Caco-2 (cell line): ENCODE measurements at regions not wholly inside any gene's neighbourhood (a gene's known extent, or its start where the extent isn't known, plus 50 kb on each side); places are given as distances from the start of the nearest gene placed in this dataset.
A peak's percentile ranks its signal among the peaks of the same experiment; 100 is the strongest.

Source experiments
- BruUV-seq: library from RNA; stranded (reverse); fragments of 400-500 nt; replicated peaks from 2 replicates; lab custom pipeline; 2021; lab: Mats Ljungman, UMichigan
- CTCF ChIA-PET: fragments of 300-600 bp; sonication (Branson Sonifier 250); formaldehyde crosslinking; loops from one replicate; lab custom pipeline; 2022; ENCODE audit warnings: antibody characterized with exemption; lab: Charles Lee
- POLR2A ChIA-PET: fragments of 300-600 bp; sonication (Branson Sonifier 250); formaldehyde crosslinking; loops from one replicate; lab custom pipeline; 2022; ENCODE audit warnings: antibody characterized with exemption; lab: Charles Lee
- DNase-seq, 2 experiments: peaks; one replicate each; pipeline versions ENCODE4 v3.0.0 to v3.0.0-alpha.2; 2020 to 2022
- H3K27me3 ChIP-seq: replicated peaks from 2 replicates; pipeline ENCODE4 v1.6.0; 2011; ENCODE audit warnings: low read length; ENCODE audit not compliant: control insufficient read depth, insufficient read depth
- H3K36me3 ChIP-seq: 2 replicates; pipeline ENCODE4 v1.5.1; 2011; ENCODE audit warnings: low read length; ENCODE audit not compliant: control insufficient read depth, insufficient read depth
- H3K4me1 ChIP-seq: fragments of 250-450 bp; sonication (Bioruptor Pico); 2 replicates; pipeline ENCODE4 v1.5.1; 2020; ENCODE audit warnings: mild to moderate bottlenecking
- H3K4me3 ChIP-seq: 2 replicates; pipeline ENCODE4 v1.5.1; 2011; ENCODE audit warnings: low read depth, mild to moderate bottlenecking, control low read depth, low read length
- H3K9me3 ChIP-seq: fragments of 250-450 bp; sonication (Bioruptor Pico); 2 replicates; pipeline ENCODE4 v1.5.1; 2020; ENCODE audit warnings: mild to moderate bottlenecking, moderate library complexity
- H3K27ac Mint-ChIP-seq: one replicate; pipeline ENCODE4 v1.8.0; 2022; ENCODE audit warnings: mixed read lengths; ENCODE audit not compliant: unreplicated experiment
- H3K27me3 Mint-ChIP-seq: one replicate; pipeline ENCODE4 v1.8.0; 2022; ENCODE audit warnings: mixed read lengths; ENCODE audit not compliant: insufficient read depth, unreplicated experiment
- H3K36me3 Mint-ChIP-seq: one replicate; pipeline ENCODE4 v1.8.0; 2022; ENCODE audit warnings: mild to moderate bottlenecking, mixed read lengths; ENCODE audit not compliant: insufficient read depth, unreplicated experiment
- H3K4me1 Mint-ChIP-seq: one replicate; pipeline ENCODE4 v1.8.0; 2022; ENCODE audit warnings: low read depth, mixed read lengths; ENCODE audit not compliant: unreplicated experiment
- H3K4me3 Mint-ChIP-seq: one replicate; pipeline ENCODE4 v1.8.0; 2022; ENCODE audit warnings: mild to moderate bottlenecking, moderate library complexity, mixed read lengths; ENCODE audit not compliant: unreplicated experiment
- H3K9me3 Mint-ChIP-seq: one replicate; pipeline ENCODE4 v1.8.0; 2022; ENCODE audit warnings: mixed read lengths; ENCODE audit not compliant: unreplicated experiment
- CTCF ChIP-seq, 2 experiments: fragments of 200-600 bp in 1 of 2; IDR thresholded peaks; 1 replicate in 1 of 2; 2 replicates in 1 of 2; pipeline versions ENCODE4 v1.5.1 to v1.8.0; 2011 to 2022; ENCODE audit warnings: antibody characterized with exemption in 1 of 2, control low read depth in 1 of 2, inconsistent platforms in 1 of 2, low read depth in 1 of 2, low read length in 1 of 2, mild to moderate bottlenecking in 1 of 2, moderate library complexity in 1 of 2; ENCODE audit not compliant: insufficient read depth in 1 of 2, severe bottlenecking in 1 of 2, unreplicated experiment in 1 of 2
- intact Hi-C: fragments of 100-400 bp; cut with micrococcal nuclease; formaldehyde crosslinking; loops from one replicate; pipeline ENCODE4 v1.10.0; 2022; ENCODE audit not compliant: unreplicated experiment

DNA sequence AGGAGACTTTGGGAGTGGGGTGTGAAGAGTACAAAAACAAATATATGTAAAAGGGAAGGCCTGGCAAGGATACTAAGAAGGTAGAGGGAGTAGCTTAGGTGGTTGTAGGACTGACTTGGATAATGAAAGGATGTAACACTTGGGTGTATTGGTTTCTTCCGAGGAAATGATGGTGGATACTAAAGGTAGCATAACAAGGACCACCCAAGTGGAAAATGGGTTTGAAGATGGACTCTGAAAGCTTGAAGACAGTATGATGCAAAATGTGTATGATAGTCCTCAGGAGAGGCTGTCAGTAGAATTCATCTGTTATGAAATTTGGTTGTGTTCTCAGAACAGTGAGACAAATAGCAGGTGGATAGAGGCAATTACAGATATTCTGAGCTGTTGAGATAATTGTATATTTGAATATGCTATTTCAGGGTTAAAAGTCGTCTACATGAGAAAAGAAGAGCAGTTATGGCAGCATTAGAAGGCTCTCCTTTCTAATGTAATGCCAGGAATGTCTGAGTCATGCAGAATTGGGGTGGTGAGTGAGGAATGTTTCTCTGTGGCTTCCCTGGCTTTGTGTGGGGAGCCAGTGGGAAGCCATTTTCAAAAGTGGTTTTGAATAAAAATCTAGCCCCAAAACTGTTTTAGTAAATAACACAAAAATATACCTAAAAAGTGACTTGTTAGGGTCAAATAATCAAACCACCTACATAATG lies 75.6 kb downstream of the FHIP1A start:
- CTCF ChIA-PET = no interaction called here
- Histone ChIP-seq H3K4me3 (no peak overlapping the region), H3K27me3 (no peaks in the 10 kb centered on the region), H3K36me3 (no peaks in the 10 kb centered on the region; the same call in 1 of the 2 replicates), H3K9me3 (no peaks in the 10 kb centered on the region), H3K4me1 (peaks cover 10% of the 10 kb centered on the region; the same call in 1 of the 2 replicates)
- no peaks in the 10 kb centered on the region for H3K9me3 Mint-ChIP-seq
- no peak for TF ChIP-seq CTCF (IDR thresholded peaks at IDR 0.05; ENCODE audit: insufficient read depth in 1 of 2, low read depth in 1 of 2, low read length in 1 of 2, severe bottlenecking in 1 of 2, unreplicated experiment in 1 of 2)
- intact Hi-C loops = no loop called here
- H3K27ac Mint-ChIP-seq = peak overlapping the region; percentile 1
- BruUV-seq = no TSS peak
- peaks cover 6% of the 10 kb centered on the region for H3K36me3 Mint-ChIP-seq
- peak; percentile 28 to 36 for DNase-seq
- H3K27me3 Mint-ChIP-seq = no peaks in the 10 kb centered on the region
- POLR2A ChIA-PET = interaction anchor here (0.6 kb wide), 1 partner anchor 1321 kb away, joined by 3 read pairs; no protein-coding TSS in a partner anchor
- no peak overlapping the region for H3K4me3 Mint-ChIP-seq
- peaks cover 23% of the 10 kb centered on the region for H3K4me1 Mint-ChIP-seq

DNA sequence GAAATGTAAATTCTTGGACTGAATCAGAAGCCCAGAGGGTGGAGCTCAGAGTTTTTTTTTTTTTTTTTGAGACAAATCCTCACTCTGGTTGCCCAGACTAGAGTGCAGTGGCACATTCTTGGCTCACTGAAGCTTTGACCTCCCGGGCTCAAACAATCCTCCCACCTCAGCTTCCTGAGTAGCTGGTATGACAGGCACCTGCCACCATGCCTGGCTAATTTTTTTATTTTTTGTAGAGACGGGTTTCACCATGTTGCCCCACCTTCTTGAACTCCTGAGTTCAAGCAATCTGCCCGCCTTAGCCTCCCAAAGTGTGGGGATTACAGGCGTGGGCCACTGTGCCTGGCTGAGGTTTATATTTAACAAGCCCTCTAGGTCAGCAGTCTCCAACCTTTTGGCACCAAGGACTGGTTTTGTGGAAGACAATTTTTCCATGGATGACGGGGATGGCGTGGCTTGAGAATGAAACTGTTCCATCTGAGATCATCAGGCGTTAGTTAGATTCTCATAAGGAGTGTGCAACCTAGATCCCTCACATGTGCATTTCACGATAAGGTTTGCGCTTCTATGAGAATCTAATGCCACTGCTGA lies 76.7 kb downstream of the FHIP1A start:
- Histone ChIP-seq H3K9me3 (no peaks in the 10 kb centered on the region), H3K4me1 (peaks cover 10% of the 10 kb centered on the region; the same call in 1 of the 2 replicates), H3K36me3 (no peaks in the 10 kb centered on the region; the same call in 1 of the 2 replicates), H3K4me3 (no peak overlapping the region), H3K27me3 (no peaks in the 10 kb centered on the region)
- peaks cover 6% of the 10 kb centered on the region for H3K36me3 Mint-ChIP-seq
- H3K27ac Mint-ChIP-seq = no peak overlapping the region
- CTCF ChIA-PET = no interaction called here
- H3K9me3 Mint-ChIP-seq = peaks cover 7% of the 10 kb centered on the region
- H3K27me3 Mint-ChIP-seq = no peaks in the 10 kb centered on the region
- no peak for DNase-seq
- no peak for TF ChIP-seq CTCF (IDR thresholded peaks at IDR 0.05; ENCODE audit: insufficient read depth in 1 of 2, low read depth in 1 of 2, low read length in 1 of 2, severe bottlenecking in 1 of 2, unreplicated experiment in 1 of 2)
- no TSS peak for BruUV-seq
- H3K4me3 Mint-ChIP-seq = no peak overlapping the region
- intact Hi-C loops = no loop called here
- peaks cover 23% of the 10 kb centered on the region for H3K4me1 Mint-ChIP-seq
- POLR2A ChIA-PET = interaction anchor here (0.6 kb wide), 1 partner anchor 1320 kb away, joined by 3 read pairs; no protein-coding TSS in a partner anchor

DNA sequence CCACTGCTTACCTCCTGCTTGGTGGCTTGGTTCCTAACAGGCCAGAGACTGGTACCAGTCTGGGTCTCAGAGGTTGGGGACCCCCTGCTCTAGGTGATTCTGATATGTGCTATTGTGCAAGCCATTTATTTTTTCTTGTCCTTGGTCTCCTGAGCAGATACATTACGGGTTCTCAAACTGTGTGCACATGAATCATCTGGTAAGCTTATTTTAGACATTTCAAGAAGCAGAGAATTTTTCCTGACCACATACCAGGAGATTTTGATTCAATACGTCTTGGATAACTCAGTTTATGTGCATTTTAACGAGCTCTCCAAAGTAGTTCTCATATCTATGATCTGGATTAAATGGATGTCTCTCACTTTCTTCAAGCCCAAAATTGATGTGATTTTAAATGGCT lies 77.2 kb downstream of the FHIP1A start:
- ChIA-PET POLR2A (no interaction called here), CTCF (no interaction called here)
- no peaks in the 10 kb centered on the region for H3K27me3 Mint-ChIP-seq
- no peak overlapping the region for H3K27ac Mint-ChIP-seq
- peaks cover 10% of the 10 kb centered on the region; the same call in 1 of the 2 replicates for H3K4me1 ChIP-seq
- H3K36me3 Mint-ChIP-seq = peaks cover 6% of the 10 kb centered on the region
- no TSS peak for BruUV-seq
- H3K36me3 ChIP-seq = no peaks in the 10 kb centered on the region; the same call in 1 of the 2 replicates
- H3K9me3 ChIP-seq = no peaks in the 10 kb centered on the region
- intact Hi-C loops = no loop called here
- TF ChIP-seq CTCF (IDR thresholded peaks at IDR 0.05; ENCODE audit: insufficient read depth in 1 of 2, low read depth in 1 of 2, low read length in 1 of 2, severe bottlenecking in 1 of 2, unreplicated experiment in 1 of 2) = no peak
- H3K9me3 Mint-ChIP-seq = peaks cover 11% of the 10 kb centered on the region
- no peaks in the 10 kb centered on the region for H3K27me3 ChIP-seq
- peaks cover 23% of the 10 kb centered on the region for H3K4me1 Mint-ChIP-seq
- DNase-seq = no peak
- no peak overlapping the region for H3K4me3 Mint-ChIP-seq
- no peak overlapping the region for H3K4me3 ChIP-seq
